ENCODE measurements at regions not wholly inside any gene's neighbourhood (a gene's known extent, or its start where the extent isn't known, plus 50 kb on each side); places are given as distances from the start of the nearest gene placed in this dataset.

DNA sequence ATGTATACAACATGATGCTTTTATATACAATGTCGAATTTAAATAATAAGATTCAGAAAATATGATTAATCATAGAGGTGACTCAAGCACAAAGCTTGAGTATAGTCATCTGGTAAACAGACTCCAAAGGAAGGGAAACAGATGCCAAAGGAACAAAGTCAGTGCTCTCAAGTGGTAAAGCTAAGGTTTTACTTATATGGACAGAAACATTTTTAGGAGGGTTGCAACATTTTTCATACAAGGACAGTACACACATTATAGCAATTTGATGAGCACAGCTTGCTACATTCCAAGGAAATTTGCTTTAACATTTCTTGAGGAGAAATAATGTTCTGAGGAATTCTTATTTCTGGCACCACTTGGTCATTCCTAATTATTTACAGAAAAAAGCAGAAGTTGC lies 333.4 kb upstream of the AADAT start:
- TF ChIP-seq EP300 (conservative IDR thresholded peaks at IDR 0.05; ENCODE audit: poor library complexity, severe bottlenecking) (no peak), POLR2AphosphoS5 (IDR thresholded peaks at IDR 0.05) (no peak), TAF1 (IDR thresholded peaks at IDR 0.05; ENCODE audit: low read depth) (no peak), RAD21 (conservative IDR thresholded peaks at IDR 0.05) (no peak), SMC3 (conservative IDR thresholded peaks at IDR 0.05; ENCODE audit: poor library complexity) (no peak), EZH2 (IDR thresholded peaks at IDR 0.05; ENCODE audit: borderline replicate concordance, insufficient read depth, low read length, poor library complexity, severe bottlenecking) (no peak), MXI1 (conservative IDR thresholded peaks at IDR 0.05; ENCODE audit: poor library complexity, severe bottlenecking) (no peak)
- TF ChIP-seq, protein P1, sequence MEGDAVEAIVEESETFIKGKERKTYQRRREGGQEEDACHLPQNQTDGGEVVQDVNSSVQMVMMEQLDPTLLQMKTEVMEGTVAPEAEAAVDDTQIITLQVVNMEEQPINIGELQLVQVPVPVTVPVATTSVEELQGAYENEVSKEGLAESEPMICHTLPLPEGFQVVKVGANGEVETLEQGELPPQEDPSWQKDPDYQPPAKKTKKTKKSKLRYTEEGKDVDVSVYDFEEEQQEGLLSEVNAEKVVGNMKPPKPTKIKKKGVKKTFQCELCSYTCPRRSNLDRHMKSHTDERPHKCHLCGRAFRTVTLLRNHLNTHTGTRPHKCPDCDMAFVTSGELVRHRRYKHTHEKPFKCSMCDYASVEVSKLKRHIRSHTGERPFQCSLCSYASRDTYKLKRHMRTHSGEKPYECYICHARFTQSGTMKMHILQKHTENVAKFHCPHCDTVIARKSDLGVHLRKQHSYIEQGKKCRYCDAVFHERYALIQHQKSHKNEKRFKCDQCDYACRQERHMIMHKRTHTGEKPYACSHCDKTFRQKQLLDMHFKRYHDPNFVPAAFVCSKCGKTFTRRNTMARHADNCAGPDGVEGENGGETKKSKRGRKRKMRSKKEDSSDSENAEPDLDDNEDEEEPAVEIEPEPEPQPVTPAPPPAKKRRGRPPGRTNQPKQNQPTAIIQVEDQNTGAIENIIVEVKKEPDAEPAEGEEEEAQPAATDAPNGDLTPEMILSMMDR (IDR thresholded peaks at IDR 0.05; ENCODE audit: poor library complexity, severe bottlenecking), result no peak
- TF ChIP-seq, protein P2, sequence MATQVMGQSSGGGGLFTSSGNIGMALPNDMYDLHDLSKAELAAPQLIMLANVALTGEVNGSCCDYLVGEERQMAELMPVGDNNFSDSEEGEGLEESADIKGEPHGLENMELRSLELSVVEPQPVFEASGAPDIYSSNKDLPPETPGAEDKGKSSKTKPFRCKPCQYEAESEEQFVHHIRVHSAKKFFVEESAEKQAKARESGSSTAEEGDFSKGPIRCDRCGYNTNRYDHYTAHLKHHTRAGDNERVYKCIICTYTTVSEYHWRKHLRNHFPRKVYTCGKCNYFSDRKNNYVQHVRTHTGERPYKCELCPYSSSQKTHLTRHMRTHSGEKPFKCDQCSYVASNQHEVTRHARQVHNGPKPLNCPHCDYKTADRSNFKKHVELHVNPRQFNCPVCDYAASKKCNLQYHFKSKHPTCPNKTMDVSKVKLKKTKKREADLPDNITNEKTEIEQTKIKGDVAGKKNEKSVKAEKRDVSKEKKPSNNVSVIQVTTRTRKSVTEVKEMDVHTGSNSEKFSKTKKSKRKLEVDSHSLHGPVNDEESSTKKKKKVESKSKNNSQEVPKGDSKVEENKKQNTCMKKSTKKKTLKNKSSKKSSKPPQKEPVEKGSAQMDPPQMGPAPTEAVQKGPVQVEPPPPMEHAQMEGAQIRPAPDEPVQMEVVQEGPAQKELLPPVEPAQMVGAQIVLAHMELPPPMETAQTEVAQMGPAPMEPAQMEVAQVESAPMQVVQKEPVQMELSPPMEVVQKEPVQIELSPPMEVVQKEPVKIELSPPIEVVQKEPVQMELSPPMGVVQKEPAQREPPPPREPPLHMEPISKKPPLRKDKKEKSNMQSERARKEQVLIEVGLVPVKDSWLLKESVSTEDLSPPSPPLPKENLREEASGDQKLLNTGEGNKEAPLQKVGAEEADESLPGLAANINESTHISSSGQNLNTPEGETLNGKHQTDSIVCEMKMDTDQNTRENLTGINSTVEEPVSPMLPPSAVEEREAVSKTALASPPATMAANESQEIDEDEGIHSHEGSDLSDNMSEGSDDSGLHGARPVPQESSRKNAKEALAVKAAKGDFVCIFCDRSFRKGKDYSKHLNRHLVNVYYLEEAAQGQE (IDR thresholded peaks at IDR 0.05; ENCODE audit: borderline replicate concordance), result no peak
